HepG2 (cell line): ENCODE measurements at regions not wholly inside any gene's neighbourhood (a gene's known extent, or its start where the extent isn't known, plus 50 kb on each side); places are given as distances from the start of the nearest gene placed in this dataset.
A peak's percentile ranks its signal among the peaks of the same experiment; 100 is the strongest.
"Not testable (repeated sequence)": the region's sequence is repeated elsewhere in the genome, so short reads cannot be mapped to it uniquely, and the experiment has no call there.

Experiments used
- ATAC-seq: fragments of 200-7000 bp; cut with Tn5 transposase; 3 replicates; pipeline ENCODE4 v1.9.1; 2020; ENCODE audit warnings: mild to moderate bottlenecking, moderate library complexity
- BruUV-seq: library from RNA; stranded (reverse); fragments of 400-500 nt; replicated peaks from 2 replicates; lab custom pipeline; 2021; lab: Mats Ljungman, UMichigan
- CTCF ChIA-PET: fragments of 300-600 bp; formaldehyde crosslinking; extraction: SDS; loops from one replicate; lab custom pipeline; 2021; ENCODE audit warnings: low total read pairs, inconsistent platforms, low intra/inter-chr PET ratio; lab: Yijun Ruan, JAX
- POLR2A ChIA-PET: fragments of 350-600 bp; sonication (Branson Sonifier 250); formaldehyde crosslinking; loops from one replicate; lab custom pipeline; 2020; ENCODE audit warnings: antibody characterized with exemption, inconsistent platforms; lab: Yijun Ruan, JAX
- DNase-seq: peaks from one replicate; pipeline ENCODE4 v3.0.0-alpha.2; 2015; ENCODE audit warnings: low spot score
- FAIRE-seq: peaks from 3 replicates; lab custom pipeline; 2011; peaks lifted over from hg19 to GRCh38; lab: Jason Lieb, UNC
- H2AFZ ChIP-seq: one replicate; pipeline ENCODE4 v1.6.1; 2011; ENCODE audit warnings: low read length, inconsistent platforms
- H3K27ac ChIP-seq: fragments of 300-600 bp; 3 replicates; pipeline ENCODE4 v1.8.0; 2011; ENCODE audit warnings: mixed run types, mild to moderate bottlenecking, mixed read lengths, low read length, inconsistent platforms; ENCODE audit not compliant: insufficient read depth; ENCODE audit errors: extremely low read length
- H3K27me3 ChIP-seq, 2 experiments: fragments of 200-600 bp in 1 of 2; 2 replicates in 1 of 2; 3 replicates in 1 of 2; pipeline versions ENCODE4 v1.6.0 to v1.8.0; 2011; ENCODE audit warnings: low read length in 2 of 2, mild to moderate bottlenecking in 2 of 2, moderate library complexity in 2 of 2, inconsistent platforms in 1 of 2; ENCODE audit not compliant: insufficient read depth in 2 of 2, control insufficient read depth in 1 of 2
- H3K36me3 ChIP-seq, 2 experiments: fragments of 200-600 bp in 1 of 2; replicated peaks in 1 of 2; 2 replicates in 1 of 2; 3 replicates in 1 of 2; pipeline versions ENCODE4 v1.5.1 to v1.8.0; 2011; ENCODE audit warnings: low read length in 2 of 2, inconsistent platforms in 1 of 2; ENCODE audit not compliant: insufficient read depth in 2 of 2, control insufficient read depth in 1 of 2
- H3K4me1 ChIP-seq: 2 replicates; pipeline ENCODE4 v1.5.1; 2012; ENCODE audit warnings: low read length, inconsistent platforms; ENCODE audit not compliant: insufficient read depth
- H3K4me2 ChIP-seq: 2 replicates; pipeline ENCODE4 v1.6.0; 2011; ENCODE audit warnings: low read depth, low read length, inconsistent platforms
- H3K4me3 ChIP-seq, 3 experiments: fragments of 200-600 bp in 1 of 3; sonication (generic), shearing (Covaris generic) in 1 of 3; replicated peaks in 1 of 3; 2 replicates each; pipeline ENCODE4 v1.5.1; 2011 to 2016; ENCODE audit warnings: low read length in 3 of 3, inconsistent platforms in 2 of 3, low read depth in 2 of 3, mild to moderate bottlenecking in 2 of 3, control low read depth in 1 of 3, mixed read lengths in 1 of 3; ENCODE audit not compliant: insufficient read depth in 1 of 3
- H3K79me2 ChIP-seq: one replicate; pipeline ENCODE4 v1.6.1; 2011; ENCODE audit warnings: low read length, inconsistent platforms; ENCODE audit not compliant: insufficient read depth
- H3K9ac ChIP-seq: 2 replicates; pipeline ENCODE4 v1.6.0; 2011; ENCODE audit warnings: mild to moderate bottlenecking, low read depth, low read length, inconsistent platforms; ENCODE audit not compliant: insufficient read depth
- H3K9me3 ChIP-seq: 2 replicates; pipeline ENCODE4 v1.5.1; 2012; ENCODE audit warnings: mild to moderate bottlenecking, low read length
- H4K20me1 ChIP-seq: 2 replicates; pipeline ENCODE4 v1.6.0; 2011; ENCODE audit warnings: inconsistent platforms, mild to moderate bottlenecking, low read length, moderate library complexity; ENCODE audit not compliant: insufficient read depth
- ATM ChIP-seq: fragments of 450-650 bp; IDR thresholded peaks from 2 replicates; pipeline ENCODE4 v1.7.1; 2017; ENCODE audit warnings: mild to moderate bottlenecking, borderline replicate concordance
- DNMT1 ChIP-seq: sonication (generic); formaldehyde crosslinking; IDR thresholded peaks from 2 replicates; pipeline ENCODE4 v1.5.1; 2020; ENCODE audit warnings: mild to moderate bottlenecking, missing genetic modification reagents
- ZNF10 ChIP-seq: sonication (generic); formaldehyde crosslinking; IDR thresholded peaks from 2 replicates; pipeline ENCODE4 v1.4.0; 2020; ENCODE audit warnings: mild to moderate bottlenecking, low read depth, missing genetic modification reagents, borderline replicate concordance
- ZNF280D ChIP-seq: sonication (generic); formaldehyde crosslinking; IDR thresholded peaks from 2 replicates; pipeline ENCODE4 v1.5.1; 2020; ENCODE audit warnings: mild to moderate bottlenecking, missing genetic modification reagents
- ZNF614 ChIP-seq: IDR thresholded peaks from 2 replicates; pipeline ENCODE4 v1.6.1; 2018; ENCODE audit warnings: missing biosample characterization, missing genetic modification reagents, inconsistent platforms, borderline replicate concordance
- WGBS: methylation state at CpG from one replicate; pipeline ENCODE4 v1.1.6; 2017; ENCODE audit warnings: low lambda C conversion rate; 5-methylcytosine and 5-hydroxymethylcytosine counted together
- in situ Hi-C: cut with HindIII; loops from 2 replicates; pipeline ENCODE4 v1.10.0; 2017; ENCODE audit warnings: low pct_unique_long_range_greater_than_20kb; ENCODE audit not compliant: extremely low pct_ligation_motif_present
- intact Hi-C: fragments of 100-400 bp; cut with micrococcal nuclease; formaldehyde crosslinking; loops from one replicate; pipeline ENCODE4 v1.10.0; 2022; ENCODE audit not compliant: unreplicated experiment
- TF ChIP-seq, protein P1 (sequence below): sonication (generic); formaldehyde crosslinking; IDR thresholded peaks from 2 replicates; pipeline ENCODE4 v1.5.0; 2020; ENCODE audit warnings: missing genetic modification reagents
- TF ChIP-seq, protein P2 (sequence below): IDR thresholded peaks from 2 replicates; pipeline ENCODE4 v1.6.1; 2016; ENCODE audit warnings: missing genetic modification reagents, missing compliant biosample characterization
- TF ChIP-seq, protein P3 (sequence below): sonication (generic); formaldehyde crosslinking; IDR thresholded peaks from 2 replicates; pipeline ENCODE4 v1.4.0; 2020; ENCODE audit warnings: missing genetic modification reagents

DNA sequence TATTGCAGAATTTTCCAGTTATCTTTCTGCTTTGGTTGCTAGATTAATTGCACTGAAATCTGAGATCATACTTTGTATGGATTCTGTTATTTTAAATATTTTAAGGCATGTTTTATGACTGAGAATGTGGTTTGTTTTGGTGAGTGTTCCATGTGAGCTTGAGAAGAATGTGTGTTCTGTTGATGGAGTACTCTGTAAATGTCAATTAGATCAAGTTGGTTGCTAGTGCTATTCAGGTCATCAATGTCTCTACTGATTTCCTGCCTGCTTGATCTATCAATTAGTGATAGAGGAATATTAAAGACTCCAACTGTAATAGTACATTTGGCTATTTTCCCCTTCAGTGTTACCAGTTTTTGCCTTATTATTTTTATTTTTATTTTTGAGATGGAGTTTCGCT, 64.3 kb upstream of the SHANK2 start:
- Histone ChIP-seq H3K36me3 (no peaks in the 10 kb centered on the region), H3K4me3 (no peak overlapping the region), H3K79me2 (no peaks in the 10 kb centered on the region), H3K9me3 (peaks cover 25% of the 10 kb centered on the region), H3K9ac (no peak overlapping the region), H3K27ac (no peak overlapping the region), H4K20me1 (no peaks in the 10 kb centered on the region), H3K4me2 (no peak overlapping the region), H2AFZ (no peak overlapping the region), H3K4me1 (peaks cover 20% of the 10 kb centered on the region), H3K27me3 (peaks cover 1 to 14% of the 10 kb centered on the region in 2 experiments; a peak in 2 of 5 replicates)
- DNase-seq, result no peak
- TF ChIP-seq ATM (no peak), ZNF10 (CRISPR knock-in tag) (no peak), ZNF614 (peak; percentile 100), DNMT1 (CRISPR knock-in tag) (no peak), ZNF280D (CRISPR knock-in tag) (peak; percentile 46; the same call in 1 of the 2 replicates)
- TF ChIP-seq, protein P1, sequence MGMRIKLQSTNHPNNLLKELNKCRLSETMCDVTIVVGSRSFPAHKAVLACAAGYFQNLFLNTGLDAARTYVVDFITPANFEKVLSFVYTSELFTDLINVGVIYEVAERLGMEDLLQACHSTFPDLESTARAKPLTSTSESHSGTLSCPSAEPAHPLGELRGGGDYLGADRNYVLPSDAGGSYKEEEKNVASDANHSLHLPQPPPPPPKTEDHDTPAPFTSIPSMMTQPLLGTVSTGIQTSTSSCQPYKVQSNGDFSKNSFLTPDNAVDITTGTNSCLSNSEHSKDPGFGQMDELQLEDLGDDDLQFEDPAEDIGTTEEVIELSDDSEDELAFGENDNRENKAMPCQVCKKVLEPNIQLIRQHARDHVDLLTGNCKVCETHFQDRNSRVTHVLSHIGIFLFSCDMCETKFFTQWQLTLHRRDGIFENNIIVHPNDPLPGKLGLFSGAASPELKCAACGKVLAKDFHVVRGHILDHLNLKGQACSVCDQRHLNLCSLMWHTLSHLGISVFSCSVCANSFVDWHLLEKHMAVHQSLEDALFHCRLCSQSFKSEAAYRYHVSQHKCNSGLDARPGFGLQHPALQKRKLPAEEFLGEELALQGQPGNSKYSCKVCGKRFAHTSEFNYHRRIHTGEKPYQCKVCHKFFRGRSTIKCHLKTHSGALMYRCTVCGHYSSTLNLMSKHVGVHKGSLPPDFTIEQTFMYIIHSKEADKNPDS, result no peak
- TF ChIP-seq, protein P2, sequence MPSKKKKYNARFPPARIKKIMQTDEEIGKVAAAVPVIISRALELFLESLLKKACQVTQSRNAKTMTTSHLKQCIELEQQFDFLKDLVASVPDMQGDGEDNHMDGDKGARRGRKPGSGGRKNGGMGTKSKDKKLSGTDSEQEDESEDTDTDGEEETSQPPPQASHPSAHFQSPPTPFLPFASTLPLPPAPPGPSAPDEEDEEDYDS, result no peak
- TF ChIP-seq, protein P3, sequence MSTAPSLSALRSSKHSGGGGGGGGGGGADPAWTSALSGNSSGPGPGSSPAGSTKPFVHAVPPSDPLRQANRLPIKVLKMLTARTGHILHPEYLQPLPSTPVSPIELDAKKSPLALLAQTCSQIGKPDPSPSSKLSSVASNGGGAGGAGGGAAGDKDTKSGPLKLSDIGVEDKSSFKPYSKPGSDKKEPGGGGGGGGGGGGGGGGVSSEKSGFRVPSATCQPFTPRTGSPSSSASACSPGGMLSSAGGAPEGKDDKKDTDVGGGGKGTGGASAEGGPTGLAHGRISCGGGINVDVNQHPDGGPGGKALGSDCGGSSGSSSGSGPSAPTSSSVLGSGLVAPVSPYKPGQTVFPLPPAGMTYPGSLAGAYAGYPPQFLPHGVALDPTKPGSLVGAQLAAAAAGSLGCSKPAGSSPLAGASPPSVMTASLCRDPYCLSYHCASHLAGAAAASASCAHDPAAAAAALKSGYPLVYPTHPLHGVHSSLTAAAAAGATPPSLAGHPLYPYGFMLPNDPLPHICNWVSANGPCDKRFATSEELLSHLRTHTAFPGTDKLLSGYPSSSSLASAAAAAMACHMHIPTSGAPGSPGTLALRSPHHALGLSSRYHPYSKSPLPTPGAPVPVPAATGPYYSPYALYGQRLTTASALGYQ (CRISPR knock-in tag), result no peak
- WGBS, result 74% methylated on average over 1 of the region's 1 CpG
- no peak for FAIRE-seq
- intact Hi-C loops, result no loop called here
- in situ Hi-C loops, result no loop called here
- no peak for ATAC-seq
- POLR2A ChIA-PET, result no interaction called here
- BruUV-seq, result no TSS peak
- CTCF ChIA-PET, result no interaction called here

GRCh38 chr11:71312616-71313015, 60.2 kb upstream of the SHANK2 start:
- H3K4me3 ChIP-seq, CTCF ChIA-PET, in situ Hi-C loops, intact Hi-C loops, BruUV-seq, H3K79me2 ChIP-seq, H4K20me1 ChIP-seq, DNase-seq, H3K9ac ChIP-seq, FAIRE-seq, ATAC-seq, H3K27ac ChIP-seq, H3K4me2 ChIP-seq, H3K36me3 ChIP-seq, H2AFZ ChIP-seq: not testable (repeated sequence)
- 43% methylated on average over 9 of the region's 9 CpGs for WGBS
- Histone ChIP-seq H3K27me3 (peaks cover 1 to 14% of the 10 kb centered on the region in 2 experiments; a peak in 2 of 5 replicates), H3K9me3 (peaks cover 24% of the 10 kb centered on the region), H3K4me1 (peaks cover 27% of the 10 kb centered on the region)
- POLR2A ChIA-PET, result interaction anchor here (0.6 to 1.4 kb wide), 2 partner anchors 59 to 71 kb away, joined by 3 to 6 read pairs; no protein-coding TSS in a partner anchor
